Thymus (tissue), 11 donors: ENCODE measurements at regions not wholly inside any gene's neighbourhood (a gene's known extent, or its start where the extent isn't known, plus 50 kb on each side); places are given as distances from the start of the nearest gene placed in this dataset.

Source experiments
- DNase-seq, 9 donors: peaks; one replicate each; pipeline ENCODE4 v3.0.0-alpha.2; 2013; ENCODE audit warnings: low spot score in 9 of 9, low read depth in 6 of 9, missing footprints in 1 of 9
- H3K27ac ChIP-seq, 2 donors: one replicate each; pipeline ENCODE4 v1.5.1; 2013; ENCODE audit warnings: control low read depth in 1 of 2, low read depth in 1 of 2, low read length in 1 of 2, mild to moderate bottlenecking in 1 of 2, moderate library complexity in 1 of 2
- H3K27me3 ChIP-seq, 2 donors: one replicate each; pipeline ENCODE4 v1.5.1; 2013; ENCODE audit warnings: low read length in 1 of 2; ENCODE audit not compliant: control insufficient read depth in 2 of 2, insufficient read depth in 1 of 2
- H3K36me3 ChIP-seq, 2 donors: one replicate each; pipeline ENCODE4 v1.5.1; 2013; ENCODE audit warnings: low read length in 1 of 2, mild to moderate bottlenecking in 1 of 2, moderate library complexity in 1 of 2; ENCODE audit not compliant: control insufficient read depth in 2 of 2, insufficient read depth in 2 of 2
- H3K4me1 ChIP-seq, 2 donors: one replicate each; pipeline ENCODE4 v1.5.1; 2013; ENCODE audit warnings: low read length in 2 of 2; ENCODE audit not compliant: control insufficient read depth in 2 of 2, insufficient read depth in 2 of 2
- H3K4me3 ChIP-seq, 2 donors: one replicate each; pipeline ENCODE4 v1.5.1; 2013; ENCODE audit warnings: low read length in 2 of 2, control low read depth in 1 of 2, mild to moderate bottlenecking in 1 of 2
- H3K9me3 ChIP-seq, 2 donors: one replicate each; pipeline ENCODE4 v1.5.1; 2013; ENCODE audit warnings: low read length in 1 of 2, mild to moderate bottlenecking in 1 of 2; ENCODE audit not compliant: control insufficient read depth in 2 of 2, insufficient read depth in 1 of 2
- WGBS: extraction: QIAGEN DNeasy Blood & Tissue Kit; methylation state at CpG from one replicate; pipeline ENCODE4 v1.1.7; 2013; 5-methylcytosine and 5-hydroxymethylcytosine counted together
- donor health status: healthy.

DNA sequence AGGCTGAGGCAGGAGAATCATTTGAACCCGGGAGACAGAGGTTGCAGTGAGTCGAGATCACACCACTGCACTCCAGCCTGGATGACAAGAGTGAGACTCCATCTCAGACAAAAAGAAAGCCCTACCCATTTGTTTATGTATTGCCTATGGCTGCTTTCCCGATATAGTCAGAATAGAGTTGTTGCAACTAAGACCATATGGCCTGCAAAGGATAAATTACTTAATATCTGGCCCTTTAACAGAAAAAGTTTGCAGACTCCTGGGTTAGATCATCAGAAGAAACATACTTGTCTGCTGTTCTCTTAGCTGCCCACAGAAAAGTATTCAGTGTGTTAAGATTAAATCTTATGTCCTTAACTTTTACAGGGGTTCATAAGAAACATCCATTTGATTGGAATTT is 122.4 kb upstream of the VASH1 start:
- H3K27me3 ChIP-seq = no peaks in the 10 kb centered on the region
- H3K9me3 ChIP-seq = no peaks in the 10 kb centered on the region
- no peak overlapping the region for H3K27ac ChIP-seq
- no peak overlapping the region for H3K4me3 ChIP-seq
- no peaks in the 10 kb centered on the region for H3K4me1 ChIP-seq
- no peaks in the 10 kb centered on the region for H3K36me3 ChIP-seq
- 97% methylated on average over 3 of the region's 3 CpGs for WGBS
- DNase-seq = no peak

DNA sequence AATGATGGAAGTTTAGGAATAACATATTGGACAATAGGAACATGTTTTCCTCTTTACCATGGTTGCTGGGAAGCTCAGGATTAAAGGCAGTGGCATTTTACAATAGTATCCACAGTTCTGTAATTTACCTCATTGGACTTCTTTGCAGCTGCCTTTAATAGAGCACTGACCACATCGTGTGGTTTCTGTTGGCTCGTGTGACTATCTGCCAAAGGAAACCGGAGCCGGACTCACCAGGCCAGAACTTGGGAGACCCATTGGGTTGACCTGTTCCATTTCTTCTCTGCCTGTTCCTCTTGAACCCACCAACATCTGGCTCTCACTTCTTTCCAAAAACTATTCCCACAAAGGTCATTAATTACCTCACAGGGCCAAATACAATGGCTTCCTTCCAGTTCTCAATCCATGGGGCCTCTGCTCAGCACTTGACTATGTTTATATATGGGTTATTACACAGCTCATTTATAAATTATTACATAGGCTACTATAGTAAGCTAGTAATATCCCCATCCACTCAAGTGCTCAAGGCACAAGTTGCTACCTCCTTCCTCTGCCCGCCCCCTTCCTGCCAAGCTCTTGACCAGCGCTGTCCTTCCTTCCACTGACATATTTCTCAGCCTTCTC is 121.5 kb upstream of the VASH1 start:
- no peak overlapping the region for H3K4me3 ChIP-seq
- no peak for DNase-seq
- H3K27ac ChIP-seq = no peak overlapping the region
- H3K27me3 ChIP-seq = peaks cover 0 to 5% of the 10 kb centered on the region in 2 donors
- no peaks in the 10 kb centered on the region for H3K4me1 ChIP-seq
- 72% methylated on average over 6 of the region's 6 CpGs for WGBS
- no peaks in the 10 kb centered on the region for H3K36me3 ChIP-seq
- H3K9me3 ChIP-seq = no peaks in the 10 kb centered on the region

DNA sequence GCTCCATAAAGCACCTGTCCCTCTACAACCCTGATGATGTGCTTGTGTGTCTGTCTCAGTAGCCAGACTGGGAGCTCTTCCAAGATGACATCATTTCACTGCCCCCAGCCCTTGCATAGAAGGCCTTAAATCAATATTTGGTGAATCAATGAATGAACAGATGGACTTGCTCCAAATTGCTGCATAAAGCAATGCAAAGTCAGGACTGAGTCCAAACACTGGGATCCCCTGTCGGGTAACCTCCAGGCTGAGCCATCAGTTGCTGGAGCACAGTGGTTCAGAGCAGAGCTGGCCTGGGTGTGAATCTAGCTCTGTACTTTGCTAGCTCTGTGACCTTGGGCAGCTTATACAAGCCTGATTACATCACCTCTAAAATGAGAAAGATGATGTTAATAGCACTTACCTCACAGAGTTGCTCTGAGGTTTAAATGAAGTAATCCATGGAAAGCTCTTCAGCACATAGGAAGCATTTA is 120.3 kb upstream of the VASH1 start:
- Histone ChIP-seq H3K27ac (no peak overlapping the region), H3K36me3 (no peaks in the 10 kb centered on the region), H3K9me3 (no peaks in the 10 kb centered on the region), H3K4me3 (no peak overlapping the region), H3K27me3 (peaks cover 0 to 8% of the 10 kb centered on the region in 2 donors), H3K4me1 (no peaks in the 10 kb centered on the region)
- no peak for DNase-seq
- WGBS = 93% methylated on average over 1 of the region's 1 CpG

DNA sequence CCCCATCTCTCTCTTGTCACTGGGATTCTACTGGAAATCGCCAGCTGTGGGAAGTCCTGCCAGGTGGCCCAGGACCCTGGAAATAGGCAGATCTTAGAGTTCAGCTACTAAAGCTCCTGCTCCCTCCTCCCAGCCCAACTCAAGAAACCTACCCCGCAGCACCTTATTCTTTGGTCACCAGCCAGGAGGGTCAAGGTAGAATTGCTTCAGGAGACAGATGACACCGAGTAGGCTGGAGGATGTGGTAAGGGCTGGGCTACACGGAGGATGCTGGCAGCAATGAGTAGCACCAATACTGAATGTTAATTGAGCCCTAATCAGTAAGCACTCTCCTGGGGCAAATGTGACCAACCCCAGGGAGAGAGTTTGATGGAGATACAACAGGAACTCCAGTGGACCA is 119.7 kb upstream of the VASH1 start:
- no peak overlapping the region for H3K4me3 ChIP-seq
- no peaks in the 10 kb centered on the region for H3K4me1 ChIP-seq
- WGBS = 73% methylated on average over 4 of the region's 4 CpGs
- H3K36me3 ChIP-seq = no peaks in the 10 kb centered on the region
- H3K27ac ChIP-seq = no peak overlapping the region
- DNase-seq = no peak
- peaks cover 0 to 8% of the 10 kb centered on the region in 2 donors for H3K27me3 ChIP-seq
- H3K9me3 ChIP-seq = no peaks in the 10 kb centered on the region

GRCh38 chr14:76643887-76644286 is 117.4 kb upstream of the VASH1 start:
- no peak for DNase-seq
- H3K9me3 ChIP-seq = no peaks in the 10 kb centered on the region
- no peaks in the 10 kb centered on the region for H3K36me3 ChIP-seq
- WGBS = 71% methylated on average over 6 of the region's 6 CpGs
- H3K4me1 ChIP-seq = no peaks in the 10 kb centered on the region
- H3K4me3 ChIP-seq = no peak overlapping the region
- peaks cover 0 to 8% of the 10 kb centered on the region in 2 donors for H3K27me3 ChIP-seq
- H3K27ac ChIP-seq = no peak overlapping the region

DNA sequence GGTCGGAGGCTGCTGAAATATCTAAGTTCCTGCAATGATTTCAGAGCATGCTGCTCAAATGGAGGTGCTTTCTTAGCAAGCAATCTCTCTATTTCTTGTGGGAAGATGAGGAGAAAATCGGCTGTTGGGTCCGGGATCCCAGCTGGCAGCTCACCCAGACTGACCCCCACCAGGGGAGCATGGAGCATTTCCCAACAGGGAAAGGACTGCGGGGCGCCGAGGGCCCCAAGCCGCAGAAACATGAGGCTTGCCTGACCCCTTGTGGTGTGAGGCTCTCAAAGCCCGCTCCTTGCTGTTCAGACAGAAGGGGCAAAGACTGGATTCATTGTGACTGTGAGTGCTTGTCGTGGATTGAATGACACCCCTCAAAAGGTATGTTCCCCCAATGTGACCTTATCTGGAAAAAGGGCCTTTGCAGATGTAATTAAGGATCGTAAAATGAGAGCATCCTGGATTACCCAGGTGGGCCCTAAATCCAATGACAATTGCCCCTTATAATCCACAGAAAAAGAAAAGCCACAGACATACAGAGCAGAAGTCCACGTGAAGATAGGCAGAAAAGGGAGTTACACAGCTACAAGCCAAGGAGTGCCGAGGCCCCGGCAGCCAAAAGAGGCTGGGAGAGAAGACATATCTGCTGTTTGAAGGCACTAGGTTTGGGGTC is 116.3 kb upstream of the VASH1 start:
- H3K27ac ChIP-seq = no peak overlapping the region
- whole genome bisulfite sequencing = 24% methylated on average over 13 of the region's 13 CpGs
- no peaks in the 10 kb centered on the region for H3K4me1 ChIP-seq
- no peaks in the 10 kb centered on the region for H3K9me3 ChIP-seq
- no peaks in the 10 kb centered on the region for H3K36me3 ChIP-seq
- H3K4me3 ChIP-seq = no peak overlapping the region
- DNase-seq = peak in 2 of 9 donors; percentile 3 to 7
- H3K27me3 ChIP-seq = peaks cover 0 to 8% of the 10 kb centered on the region in 2 donors

DNA sequence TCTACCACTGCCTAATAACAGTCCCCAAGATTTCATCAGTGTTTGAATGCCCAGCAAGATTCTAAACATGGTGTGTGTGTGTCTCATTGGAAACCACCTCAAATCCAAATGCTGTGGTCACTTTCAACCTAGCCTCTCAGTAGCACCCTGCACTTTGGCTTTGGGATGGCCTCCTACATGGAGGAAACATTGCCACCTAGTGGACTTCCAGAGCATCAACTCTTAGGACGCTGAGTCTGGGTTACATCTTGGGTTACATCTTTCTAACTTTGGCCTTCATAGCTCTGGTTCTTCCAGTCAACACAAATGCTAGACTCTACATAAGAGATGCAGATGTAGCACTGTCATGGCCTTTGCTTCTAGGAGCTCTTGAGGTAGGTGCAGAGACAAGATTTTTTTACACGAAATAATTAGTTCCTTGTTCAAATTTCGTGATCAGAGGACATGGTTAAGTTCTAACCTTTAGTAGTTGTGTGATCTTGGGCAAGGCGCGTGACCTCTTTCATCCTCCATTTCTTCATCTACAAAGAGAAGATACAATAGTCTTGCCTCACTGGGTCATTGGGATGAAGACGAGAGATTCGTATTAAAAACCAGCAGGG is 113.5 kb upstream of the VASH1 start:
- WGBS = 85% methylated on average over 7 of the region's 7 CpGs
- no peaks in the 10 kb centered on the region for H3K36me3 ChIP-seq
- no peak overlapping the region for H3K4me3 ChIP-seq
- no peaks in the 10 kb centered on the region for H3K9me3 ChIP-seq
- peaks cover 0 to 8% of the 10 kb centered on the region in 2 donors for H3K27me3 ChIP-seq
- no peaks in the 10 kb centered on the region for H3K4me1 ChIP-seq
- H3K27ac ChIP-seq = no peak overlapping the region
- DNase-seq = peak in 7 of 9 donors; percentile 3 to 39 (median 11)

GRCh38 chr14:76651410-76652055 is 109.7 kb upstream of the VASH1 start:
- no peaks in the 10 kb centered on the region for H3K36me3 ChIP-seq
- H3K9me3 ChIP-seq = no peaks in the 10 kb centered on the region
- WGBS = 95% methylated on average over 3 of the region's 3 CpGs
- no peaks in the 10 kb centered on the region for H3K4me1 ChIP-seq
- no peak overlapping the region for H3K27ac ChIP-seq
- H3K27me3 ChIP-seq = no peaks in the 10 kb centered on the region
- no peak overlapping the region for H3K4me3 ChIP-seq
- no peak for DNase-seq
